Mesenchymal stem cell (in vitro differentiated cells and primary cell): ENCODE measurements at regions not wholly inside any gene's neighbourhood (a gene's known extent, or its start where the extent isn't known, plus 50 kb on each side); places are given as distances from the start of the nearest gene placed in this dataset.
A peak's percentile ranks its signal among the peaks of the same experiment; 100 is the strongest.

Source experiments
- DNase-seq: peaks from one replicate; pipeline ENCODE4 v3.0.0-alpha.2; 2013
- H2AFZ ChIP-seq: one replicate; pipeline ENCODE4 v1.6.1; 2013; ENCODE audit warnings: low read depth, mild to moderate bottlenecking, control low read depth, inconsistent platforms, low read length, moderate library complexity
- H2AK5ac ChIP-seq: 2 replicates; pipeline ENCODE4 v1.6.1; 2013; ENCODE audit warnings: low read length, moderate library complexity, mild to moderate bottlenecking, inconsistent platforms; ENCODE audit not compliant: severe bottlenecking
- H2BK120ac ChIP-seq: one replicate; pipeline ENCODE4 v1.6.1; 2013; ENCODE audit warnings: low read depth, mild to moderate bottlenecking, inconsistent platforms, low read length, moderate library complexity
- H2BK12ac ChIP-seq, 2 experiments: one replicate each; pipeline ENCODE4 v1.6.1; 2013; ENCODE audit warnings: inconsistent platforms in 2 of 2, low read length in 2 of 2, mild to moderate bottlenecking in 2 of 2, moderate library complexity in 2 of 2, control low read depth in 1 of 2
- H2BK15ac ChIP-seq: one replicate; pipeline ENCODE4 v1.6.1; 2013; ENCODE audit warnings: mild to moderate bottlenecking, low read depth, inconsistent platforms; ENCODE audit not compliant: poor library complexity, severe bottlenecking
- H2BK5ac ChIP-seq: 2 replicates; pipeline ENCODE4 v1.6.1; 2013; ENCODE audit warnings: low read depth, mild to moderate bottlenecking, low read length, control low read depth, inconsistent platforms; ENCODE audit not compliant: poor library complexity, severe bottlenecking
- H3K14ac ChIP-seq, 2 experiments: one replicate each; pipeline ENCODE4 v1.6.1; 2013; ENCODE audit warnings: inconsistent platforms in 2 of 2, low read length in 2 of 2, control low read depth in 1 of 2, mild to moderate bottlenecking in 1 of 2, moderate library complexity in 1 of 2
- H3K18ac ChIP-seq, 2 experiments: one replicate each; pipeline ENCODE4 v1.6.1; 2013; ENCODE audit warnings: inconsistent platforms in 2 of 2, low read length in 2 of 2, control low read depth in 1 of 2, low read depth in 1 of 2, mild to moderate bottlenecking in 1 of 2
- H3K23ac ChIP-seq, 2 experiments: one replicate each; pipeline ENCODE4 v1.6.1; 2013; ENCODE audit warnings: inconsistent platforms in 2 of 2, low read length in 2 of 2, mild to moderate bottlenecking in 2 of 2, moderate library complexity in 2 of 2, control low read depth in 1 of 2
- H3K27ac ChIP-seq: 2 replicates; pipeline ENCODE4 v1.5.1; 2013; ENCODE audit warnings: mild to moderate bottlenecking, moderate library complexity, low read length, control low read depth, inconsistent platforms; ENCODE audit not compliant: poor library complexity, severe bottlenecking
- H3K27me3 ChIP-seq, 2 experiments: 2 replicates each; pipeline versions ENCODE4 v1.6.1 to v1.7.0; 2013; ENCODE audit warnings: low read length in 2 of 2, mild to moderate bottlenecking in 2 of 2, moderate library complexity in 2 of 2, control low read depth in 1 of 2, inconsistent platforms in 1 of 2; ENCODE audit not compliant: control insufficient read depth in 1 of 2, insufficient read depth in 1 of 2
- H3K36me3 ChIP-seq, 2 experiments: 2 replicates each; pipeline versions ENCODE4 v1.6.1 to v1.7.0; 2013; ENCODE audit warnings: low read length in 2 of 2, control low read depth in 1 of 2, inconsistent platforms in 1 of 2, low read depth in 1 of 2, mild to moderate bottlenecking in 1 of 2; ENCODE audit not compliant: insufficient read depth in 2 of 2, control insufficient read depth in 1 of 2
- H3K4ac ChIP-seq, 2 experiments: one replicate each; pipeline ENCODE4 v1.6.1; 2013; ENCODE audit warnings: inconsistent platforms in 2 of 2, low read length in 2 of 2, mild to moderate bottlenecking in 2 of 2, moderate library complexity in 2 of 2, control low read depth in 1 of 2, low read depth in 1 of 2
- H3K4me1 ChIP-seq: 2 replicates; pipeline ENCODE4 v1.6.1; 2013; ENCODE audit warnings: low read depth, low read length, control low read depth; ENCODE audit not compliant: control insufficient read depth, insufficient read depth
- H3K4me2 ChIP-seq: 2 replicates; pipeline ENCODE4 v1.6.1; 2013; ENCODE audit warnings: low read length, mild to moderate bottlenecking, inconsistent platforms; ENCODE audit not compliant: poor library complexity, severe bottlenecking
- H3K4me3 ChIP-seq, 2 experiments: 2 replicates each; pipeline versions ENCODE4 v1.5.1 to v1.7.0; 2013; ENCODE audit warnings: low read length in 2 of 2, mild to moderate bottlenecking in 2 of 2, control low read depth in 1 of 2, low read depth in 1 of 2; ENCODE audit not compliant: insufficient read depth in 1 of 2
- H3K79me1 ChIP-seq: replicated peaks from 2 replicates; pipeline ENCODE4 v1.6.1; 2013; ENCODE audit warnings: mild to moderate bottlenecking, control low read depth, low read length, inconsistent platforms; ENCODE audit not compliant: poor library complexity, severe bottlenecking
- H3K9ac ChIP-seq: 2 replicates; pipeline ENCODE4 v1.7.0; 2013; ENCODE audit warnings: mild to moderate bottlenecking, low read length, moderate library complexity
- H3K9me3 ChIP-seq: 2 replicates; pipeline ENCODE4 v1.7.0; 2013; ENCODE audit warnings: mild to moderate bottlenecking, low read length; ENCODE audit not compliant: control insufficient read depth
- H4K8ac ChIP-seq: one replicate; pipeline ENCODE4 v1.6.1; 2013; ENCODE audit warnings: inconsistent platforms, mild to moderate bottlenecking, low read length, moderate library complexity
- H4K91ac ChIP-seq: one replicate; pipeline ENCODE4 v1.6.1; 2013; ENCODE audit warnings: mild to moderate bottlenecking, low read length, inconsistent platforms
- WGBS: methylation state at CpG from one replicate; pipeline ENCODE4 v1.1.7; 2013; ENCODE audit warnings: mixed read lengths; 5-methylcytosine and 5-hydroxymethylcytosine counted together

DNA sequence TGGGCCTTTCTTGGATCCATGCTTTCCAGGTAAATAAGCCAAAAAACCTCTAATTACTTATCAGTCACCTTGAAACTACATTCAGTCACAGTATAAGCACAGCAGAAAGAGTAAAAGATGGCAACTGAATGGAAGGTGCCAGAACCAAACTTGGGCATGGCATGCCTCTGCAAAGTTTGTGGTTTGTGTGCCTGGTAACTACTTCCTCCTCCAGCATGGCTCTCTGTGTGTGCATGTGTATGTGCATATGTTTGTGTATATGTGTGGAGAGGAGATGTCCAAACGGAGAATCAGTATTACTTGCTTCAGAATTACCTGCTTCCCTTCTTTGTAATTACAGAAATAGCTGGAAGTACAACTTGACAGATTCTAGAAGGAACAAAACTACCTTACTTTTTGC is 67.5 kb downstream of the AGTR2 start:
- WGBS: no CpG with 5 or more reads among the region's 1 CpG
- DNase-seq: no peak
- H3K27me3 ChIP-seq: no peaks in the 10 kb centered on the region
- H4K8ac ChIP-seq: no peak overlapping the region
- H3K79me1 ChIP-seq: no peaks in the 10 kb centered on the region
- H3K4ac ChIP-seq: no peak overlapping the region
- no peaks in the 10 kb centered on the region for H3K4me1 ChIP-seq
- H2BK12ac ChIP-seq: no peak overlapping the region
- H3K9ac ChIP-seq: no peak overlapping the region
- H3K36me3 ChIP-seq: no peaks in the 10 kb centered on the region
- H2BK120ac ChIP-seq: no peak overlapping the region
- H2AFZ ChIP-seq: no peak overlapping the region
- H3K18ac ChIP-seq: no peak overlapping the region
- no peak overlapping the region for H3K14ac ChIP-seq
- peaks cover 7% of the 10 kb centered on the region for H3K9me3 ChIP-seq
- H3K4me2 ChIP-seq: no peak overlapping the region
- no peak overlapping the region for H2BK5ac ChIP-seq
- H3K4me3 ChIP-seq: no peak overlapping the region
- H2BK15ac ChIP-seq: no peak overlapping the region
- H3K27ac ChIP-seq: no peak overlapping the region
- no peak overlapping the region for H3K23ac ChIP-seq
- no peak overlapping the region for H4K91ac ChIP-seq
- no peak overlapping the region for H2AK5ac ChIP-seq

- Histone ChIP-seq H3K4me2 (no peak overlapping the region), H2BK15ac (no peak overlapping the region), H2AK5ac (no peak overlapping the region), H2BK12ac (no peak overlapping the region), H3K36me3 (no peaks in the 10 kb centered on the region), H3K14ac (no peak overlapping the region), H2AFZ (no peak overlapping the region), H3K4me1 (no peaks in the 10 kb centered on the region), H3K27ac (no peak overlapping the region), H3K4ac (no peak overlapping the region), H4K91ac (no peak overlapping the region), H3K27me3 (no peaks in the 10 kb centered on the region), H3K9ac (no peak overlapping the region), H3K23ac (no peak overlapping the region), H3K4me3 (no peak overlapping the region), H3K18ac (no peak overlapping the region), H2BK5ac (no peak overlapping the region), H3K9me3 (peaks cover 7% of the 10 kb centered on the region), H3K79me1 (no peaks in the 10 kb centered on the region), H2BK120ac (no peak overlapping the region), H4K8ac (no peak overlapping the region)
- WGBS: no CpG with 5 or more reads among the region's 2 CpGs
- no peak for DNase-seq
These were observed 68.2 kb downstream of the AGTR2 start for GRCh38 chrX:116238567-116239255.

DNA sequence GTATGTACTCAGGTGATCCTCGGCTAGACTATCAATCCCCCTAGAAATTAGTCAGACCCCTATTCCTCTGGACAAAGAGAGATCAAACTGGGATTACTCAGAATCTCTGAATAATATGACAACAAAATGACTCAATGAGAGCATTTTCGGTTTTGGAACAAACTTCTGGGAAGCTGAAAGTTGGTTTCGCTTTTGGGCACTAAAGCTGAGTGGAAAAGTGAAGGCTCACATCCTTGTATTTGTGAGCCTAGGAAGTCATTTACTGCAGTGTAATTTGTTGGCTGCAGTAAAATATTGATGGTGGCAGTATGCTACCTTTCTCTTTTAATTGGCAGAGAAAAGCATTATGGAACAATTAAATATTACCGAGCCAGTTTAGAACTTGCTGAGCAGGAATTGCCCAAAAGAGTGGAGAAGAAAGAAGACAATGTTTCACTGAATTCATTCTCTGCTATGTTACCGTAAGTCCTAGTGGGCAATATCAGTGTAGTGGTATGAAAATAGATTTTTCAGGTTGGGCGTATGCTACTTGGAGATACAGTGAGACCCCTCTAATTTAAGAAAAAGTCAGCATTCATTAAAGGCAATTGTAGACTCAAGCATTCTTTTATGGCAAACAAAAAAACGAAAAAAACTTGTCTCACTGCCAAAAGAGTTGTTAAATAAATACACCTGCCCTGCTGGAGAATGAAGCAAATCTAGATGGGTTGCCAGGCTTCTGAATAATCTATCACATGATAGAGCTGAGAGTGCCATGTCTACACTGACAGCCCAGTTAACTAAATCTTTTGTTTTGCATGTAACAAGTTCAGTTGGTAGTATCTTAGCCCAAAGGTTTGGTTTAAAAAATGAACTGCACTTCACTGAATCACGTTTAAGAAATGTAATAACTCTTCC is 69.6 kb downstream of the AGTR2 start:
- Histone ChIP-seq H3K27ac (no peak overlapping the region), H3K23ac (no peak overlapping the region), H2BK15ac (no peak overlapping the region), H3K4me1 (no peaks in the 10 kb centered on the region), H2BK12ac (no peak overlapping the region), H3K4me3 (peak overlapping the region in 1 of 2 experiments; percentile 68), H2BK120ac (no peak overlapping the region), H3K27me3 (no peaks in the 10 kb centered on the region), H3K4me2 (no peak overlapping the region), H3K4ac (no peak overlapping the region), H2AK5ac (no peak overlapping the region), H2AFZ (no peak overlapping the region), H3K18ac (no peak overlapping the region), H3K9ac (peak overlapping the region; percentile 79), H3K9me3 (no peaks in the 10 kb centered on the region), H2BK5ac (no peak overlapping the region), H4K8ac (no peak overlapping the region), H3K14ac (no peak overlapping the region), H3K36me3 (no peaks in the 10 kb centered on the region), H3K79me1 (no peaks in the 10 kb centered on the region), H4K91ac (no peak overlapping the region)
- DNase-seq: peak; percentile 2
- 89% methylated on average over 5 of the region's 8 CpGs for WGBS

GRCh38 chrX:116241001-116241400 is 70.5 kb downstream of the AGTR2 start:
- Histone ChIP-seq H3K4ac (no peak overlapping the region), H3K4me3 (no peak overlapping the region), H3K23ac (no peak overlapping the region), H3K36me3 (no peaks in the 10 kb centered on the region), H2BK120ac (no peak overlapping the region), H2BK15ac (no peak overlapping the region), H3K4me1 (no peaks in the 10 kb centered on the region), H3K79me1 (no peaks in the 10 kb centered on the region), H3K14ac (no peak overlapping the region), H3K9me3 (no peaks in the 10 kb centered on the region), H4K8ac (no peak overlapping the region), H3K4me2 (no peak overlapping the region), H4K91ac (no peak overlapping the region), H3K27ac (no peak overlapping the region), H3K18ac (no peak overlapping the region), H2BK12ac (no peak overlapping the region), H2AK5ac (no peak overlapping the region), H3K9ac (no peak overlapping the region), H3K27me3 (no peaks in the 10 kb centered on the region), H2BK5ac (no peak overlapping the region), H2AFZ (no peak overlapping the region)
- DNase-seq: no peak
